GM23338 (cell line): ENCODE measurements at regions not wholly inside any gene's neighbourhood (a gene's known extent, or its start where the extent isn't known, plus 50 kb on each side); places are given as distances from the start of the nearest gene placed in this dataset.

ENCODE experiments used
- ATAC-seq: fragments of 200-7000 bp; cut with Tn5 transposase; 3 replicates; pipeline ENCODE4 v1.9.1; 2020
- DNase-seq: peaks from one replicate; pipeline ENCODE4 v3.0.0-alpha.2; 2015; ENCODE audit warnings: low spot score
- H2AFZ ChIP-seq: fragments of 200-600 bp; sonication (generic); 2 replicates; pipeline ENCODE4 v1.8.0; 2016; ENCODE audit warnings: antibody characterized with exemption, mild to moderate bottlenecking, moderate library complexity
- H3F3A ChIP-seq: fragments of 200-600 bp; sonication (generic); replicated peaks from 2 replicates; pipeline ENCODE4 v1.8.0; 2017; ENCODE audit warnings: antibody characterized with exemption, mixed run types, low read depth
- H3K27ac ChIP-seq: fragments of 200-600 bp; sonication (generic); 2 replicates; pipeline ENCODE4 v1.6.1; 2016; ENCODE audit warnings: low read depth
- H3K27me3 ChIP-seq: fragments of 200-600 bp; sonication (generic); 2 replicates; pipeline ENCODE4 v1.8.0; 2016; ENCODE audit warnings: mild to moderate bottlenecking, mixed run types, moderate library complexity; ENCODE audit not compliant: insufficient read depth
- H3K36me3 ChIP-seq: fragments of 200-600 bp; sonication (generic); 2 replicates; pipeline ENCODE4 v1.8.0; 2016; ENCODE audit warnings: mild to moderate bottlenecking; ENCODE audit not compliant: insufficient read depth
- H3K4me1 ChIP-seq: fragments of 200-600 bp; sonication (generic); 2 replicates; pipeline ENCODE4 v1.8.0; 2016; ENCODE audit warnings: mild to moderate bottlenecking, moderate library complexity; ENCODE audit not compliant: insufficient read depth
- H3K4me2 ChIP-seq: fragments of 200-600 bp; sonication (generic); 2 replicates; pipeline ENCODE4 v1.7.1; 2017; ENCODE audit warnings: mixed run types
- H3K4me3 ChIP-seq: fragments of 200-600 bp; sonication (generic); 2 replicates; pipeline ENCODE4 v1.6.1; 2016; ENCODE audit warnings: mixed run types
- H3K79me2 ChIP-seq: fragments of 200-600 bp; sonication (generic); replicated peaks from 2 replicates; pipeline ENCODE4 v1.8.0; 2017; ENCODE audit warnings: mild to moderate bottlenecking; ENCODE audit not compliant: insufficient read depth
- H3K9me2 ChIP-seq: fragments of 200-600 bp; sonication (generic); 2 replicates; pipeline ENCODE4 v1.8.0; 2017; ENCODE audit not compliant: insufficient read depth
- H4K20me1 ChIP-seq: fragments of 200-600 bp; sonication (generic); replicated peaks from 2 replicates; pipeline ENCODE4 v1.8.0; 2017; ENCODE audit warnings: mild to moderate bottlenecking; ENCODE audit not compliant: insufficient read depth
- H3K27ac Mint-ChIP-seq: 2 replicates; pipeline ENCODE4 v1.8.0; 2020; ENCODE audit warnings: inconsistent platforms, mild to moderate bottlenecking, moderate library complexity, mixed read lengths
- H3K27me3 Mint-ChIP-seq: 3 replicates; pipeline ENCODE4 v1.8.0; 2022; ENCODE audit warnings: low read depth, mild to moderate bottlenecking, moderate library complexity, mixed read lengths, inconsistent platforms; ENCODE audit not compliant: insufficient read depth, poor library complexity
- H3K36me3 Mint-ChIP-seq: 3 replicates; pipeline ENCODE4 v1.8.0; 2021; ENCODE audit warnings: low read depth, mild to moderate bottlenecking, inconsistent platforms, moderate library complexity, mixed read lengths
- H3K4me1 Mint-ChIP-seq: 3 replicates; pipeline ENCODE4 v1.8.0; 2020; ENCODE audit warnings: mild to moderate bottlenecking, inconsistent platforms, mixed read lengths
- H3K4me3 Mint-ChIP-seq: 3 replicates; pipeline ENCODE4 v1.8.0; 2021; ENCODE audit warnings: moderate library complexity, mild to moderate bottlenecking, inconsistent platforms, mixed read lengths
- H3K9me3 Mint-ChIP-seq: 3 replicates; pipeline ENCODE4 v1.8.0; 2020; ENCODE audit warnings: moderate library complexity, mild to moderate bottlenecking, inconsistent platforms, mixed read lengths
- CREB1 ChIP-seq: fragments of 250-450 bp; sonication (Bioruptor Pico); IDR thresholded peaks from 2 replicates; pipeline ENCODE4 v1.5.0; 2020; ENCODE audit warnings: low read depth, mild to moderate bottlenecking, moderate library complexity
- CTCF ChIP-seq, 2 experiments: fragments of 200-600 bp in 1 of 2; sonication (generic) in 1 of 2; conservative IDR thresholded peaks; 2 replicates each; pipeline versions ENCODE4 v1.5.1 to v1.6.1; 2016 to 2017; ENCODE audit warnings: antibody characterized with exemption in 2 of 2, low read depth in 2 of 2, mild to moderate bottlenecking in 2 of 2, moderate library complexity in 1 of 2
- ETS1 ChIP-seq: IDR thresholded peaks from 2 replicates; pipeline ENCODE4 v1.6.1; 2016; ENCODE audit warnings: antibody characterized with exemption
- EZH2 ChIP-seq: fragments of 200-600 bp; sonication (generic); IDR thresholded peaks from one replicate; pipeline ENCODE4 v1.8.0; 2017; ENCODE audit warnings: antibody characterized with exemption, mild to moderate bottlenecking, low read depth; ENCODE audit not compliant: unreplicated experiment
- EZH2phosphoT487 ChIP-seq: fragments of 200-600 bp; sonication (generic); IDR thresholded peaks from one replicate; pipeline ENCODE4 v1.8.1; 2018; ENCODE audit warnings: antibody characterized with exemption; ENCODE audit not compliant: unreplicated experiment
- JUNB ChIP-seq: IDR thresholded peaks from one replicate; pipeline ENCODE4 v1.6.1; 2016; ENCODE audit warnings: antibody characterized with exemption; ENCODE audit not compliant: unreplicated experiment
- NANOG ChIP-seq: IDR thresholded peaks from 2 replicates; pipeline ENCODE4 v1.6.1; 2016; ENCODE audit warnings: antibody characterized with exemption, borderline replicate concordance
- POLR2AphosphoS5 ChIP-seq: IDR thresholded peaks from 2 replicates; pipeline ENCODE4 v1.6.1; 2016; ENCODE audit warnings: antibody characterized with exemption, low read depth
- STAT1 ChIP-seq: IDR thresholded peaks from one replicate; pipeline ENCODE4 v1.6.1; 2016; ENCODE audit warnings: antibody characterized with exemption; ENCODE audit not compliant: unreplicated experiment
- ZNF114 ChIP-seq: fragments of 250-450 bp; sonication (Bioruptor Pico); IDR thresholded peaks from 2 replicates; pipeline ENCODE4 v1.5.0; 2020; ENCODE audit warnings: mild to moderate bottlenecking, moderate library complexity
- ZNF331 ChIP-seq: fragments of 250-450 bp; sonication (Bioruptor Pico); IDR thresholded peaks from 2 replicates; pipeline ENCODE4 v1.5.0; 2020; ENCODE audit warnings: low read depth, mild to moderate bottlenecking, moderate library complexity
- TF ChIP-seq, protein P1 (sequence below): IDR thresholded peaks from one replicate; pipeline ENCODE4 v1.6.1; 2018; ENCODE audit warnings: antibody characterized with exemption; ENCODE audit not compliant: unreplicated experiment
- TF ChIP-seq, protein P2 (sequence below): fragments of 250-450 bp; sonication (Bioruptor Pico); IDR thresholded peaks from 2 replicates; pipeline ENCODE4 v1.5.0; 2020; ENCODE audit warnings: mild to moderate bottlenecking, moderate library complexity

DNA sequence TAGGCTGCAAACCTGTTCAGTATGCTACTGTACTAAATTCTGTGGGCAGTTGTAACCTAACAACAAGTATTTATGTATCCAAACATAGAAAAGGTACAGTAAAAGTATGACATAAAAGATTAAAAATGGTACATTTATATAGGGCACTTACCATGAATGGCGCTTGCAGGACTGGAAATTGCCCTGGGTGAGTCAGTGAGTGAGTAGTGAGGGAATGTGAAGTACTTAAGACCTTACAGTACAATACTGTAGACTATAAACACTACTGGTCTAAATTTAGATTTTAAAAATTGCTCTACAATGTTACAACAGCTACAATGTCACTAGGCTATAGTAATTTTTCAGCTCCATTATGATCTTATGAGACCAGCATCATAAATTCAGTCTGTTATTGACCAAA is 146.0 kb upstream of the GNAI1 start:
- Mint-ChIP-seq H3K36me3 (no peaks in the 10 kb centered on the region), H3K4me3 (no peak overlapping the region), H3K9me3 (no peaks in the 10 kb centered on the region), H3K27ac (no peak overlapping the region), H3K4me1 (no peaks in the 10 kb centered on the region), H3K27me3 (no peaks in the 10 kb centered on the region)
- DNase-seq = no peak
- Histone ChIP-seq H3K79me2 (no peaks in the 10 kb centered on the region), H3K27me3 (no peaks in the 10 kb centered on the region), H3F3A (no peaks in the 10 kb centered on the region), H2AFZ (no peak overlapping the region), H3K36me3 (no peaks in the 10 kb centered on the region), H3K9me2 (no peaks in the 10 kb centered on the region), H3K4me2 (no peak overlapping the region), H3K4me3 (no peak overlapping the region), H4K20me1 (no peaks in the 10 kb centered on the region), H3K27ac (no peak overlapping the region), H3K4me1 (no peaks in the 10 kb centered on the region)
- TF ChIP-seq, protein P1, sequence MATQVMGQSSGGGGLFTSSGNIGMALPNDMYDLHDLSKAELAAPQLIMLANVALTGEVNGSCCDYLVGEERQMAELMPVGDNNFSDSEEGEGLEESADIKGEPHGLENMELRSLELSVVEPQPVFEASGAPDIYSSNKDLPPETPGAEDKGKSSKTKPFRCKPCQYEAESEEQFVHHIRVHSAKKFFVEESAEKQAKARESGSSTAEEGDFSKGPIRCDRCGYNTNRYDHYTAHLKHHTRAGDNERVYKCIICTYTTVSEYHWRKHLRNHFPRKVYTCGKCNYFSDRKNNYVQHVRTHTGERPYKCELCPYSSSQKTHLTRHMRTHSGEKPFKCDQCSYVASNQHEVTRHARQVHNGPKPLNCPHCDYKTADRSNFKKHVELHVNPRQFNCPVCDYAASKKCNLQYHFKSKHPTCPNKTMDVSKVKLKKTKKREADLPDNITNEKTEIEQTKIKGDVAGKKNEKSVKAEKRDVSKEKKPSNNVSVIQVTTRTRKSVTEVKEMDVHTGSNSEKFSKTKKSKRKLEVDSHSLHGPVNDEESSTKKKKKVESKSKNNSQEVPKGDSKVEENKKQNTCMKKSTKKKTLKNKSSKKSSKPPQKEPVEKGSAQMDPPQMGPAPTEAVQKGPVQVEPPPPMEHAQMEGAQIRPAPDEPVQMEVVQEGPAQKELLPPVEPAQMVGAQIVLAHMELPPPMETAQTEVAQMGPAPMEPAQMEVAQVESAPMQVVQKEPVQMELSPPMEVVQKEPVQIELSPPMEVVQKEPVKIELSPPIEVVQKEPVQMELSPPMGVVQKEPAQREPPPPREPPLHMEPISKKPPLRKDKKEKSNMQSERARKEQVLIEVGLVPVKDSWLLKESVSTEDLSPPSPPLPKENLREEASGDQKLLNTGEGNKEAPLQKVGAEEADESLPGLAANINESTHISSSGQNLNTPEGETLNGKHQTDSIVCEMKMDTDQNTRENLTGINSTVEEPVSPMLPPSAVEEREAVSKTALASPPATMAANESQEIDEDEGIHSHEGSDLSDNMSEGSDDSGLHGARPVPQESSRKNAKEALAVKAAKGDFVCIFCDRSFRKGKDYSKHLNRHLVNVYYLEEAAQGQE = no peak
- no peak for TF ChIP-seq POLR2AphosphoS5
- TF ChIP-seq ZNF114 (CRISPR knock-in tag) = no peak
- TF ChIP-seq EZH2phosphoT487 = no peak
- TF ChIP-seq, protein P2, sequence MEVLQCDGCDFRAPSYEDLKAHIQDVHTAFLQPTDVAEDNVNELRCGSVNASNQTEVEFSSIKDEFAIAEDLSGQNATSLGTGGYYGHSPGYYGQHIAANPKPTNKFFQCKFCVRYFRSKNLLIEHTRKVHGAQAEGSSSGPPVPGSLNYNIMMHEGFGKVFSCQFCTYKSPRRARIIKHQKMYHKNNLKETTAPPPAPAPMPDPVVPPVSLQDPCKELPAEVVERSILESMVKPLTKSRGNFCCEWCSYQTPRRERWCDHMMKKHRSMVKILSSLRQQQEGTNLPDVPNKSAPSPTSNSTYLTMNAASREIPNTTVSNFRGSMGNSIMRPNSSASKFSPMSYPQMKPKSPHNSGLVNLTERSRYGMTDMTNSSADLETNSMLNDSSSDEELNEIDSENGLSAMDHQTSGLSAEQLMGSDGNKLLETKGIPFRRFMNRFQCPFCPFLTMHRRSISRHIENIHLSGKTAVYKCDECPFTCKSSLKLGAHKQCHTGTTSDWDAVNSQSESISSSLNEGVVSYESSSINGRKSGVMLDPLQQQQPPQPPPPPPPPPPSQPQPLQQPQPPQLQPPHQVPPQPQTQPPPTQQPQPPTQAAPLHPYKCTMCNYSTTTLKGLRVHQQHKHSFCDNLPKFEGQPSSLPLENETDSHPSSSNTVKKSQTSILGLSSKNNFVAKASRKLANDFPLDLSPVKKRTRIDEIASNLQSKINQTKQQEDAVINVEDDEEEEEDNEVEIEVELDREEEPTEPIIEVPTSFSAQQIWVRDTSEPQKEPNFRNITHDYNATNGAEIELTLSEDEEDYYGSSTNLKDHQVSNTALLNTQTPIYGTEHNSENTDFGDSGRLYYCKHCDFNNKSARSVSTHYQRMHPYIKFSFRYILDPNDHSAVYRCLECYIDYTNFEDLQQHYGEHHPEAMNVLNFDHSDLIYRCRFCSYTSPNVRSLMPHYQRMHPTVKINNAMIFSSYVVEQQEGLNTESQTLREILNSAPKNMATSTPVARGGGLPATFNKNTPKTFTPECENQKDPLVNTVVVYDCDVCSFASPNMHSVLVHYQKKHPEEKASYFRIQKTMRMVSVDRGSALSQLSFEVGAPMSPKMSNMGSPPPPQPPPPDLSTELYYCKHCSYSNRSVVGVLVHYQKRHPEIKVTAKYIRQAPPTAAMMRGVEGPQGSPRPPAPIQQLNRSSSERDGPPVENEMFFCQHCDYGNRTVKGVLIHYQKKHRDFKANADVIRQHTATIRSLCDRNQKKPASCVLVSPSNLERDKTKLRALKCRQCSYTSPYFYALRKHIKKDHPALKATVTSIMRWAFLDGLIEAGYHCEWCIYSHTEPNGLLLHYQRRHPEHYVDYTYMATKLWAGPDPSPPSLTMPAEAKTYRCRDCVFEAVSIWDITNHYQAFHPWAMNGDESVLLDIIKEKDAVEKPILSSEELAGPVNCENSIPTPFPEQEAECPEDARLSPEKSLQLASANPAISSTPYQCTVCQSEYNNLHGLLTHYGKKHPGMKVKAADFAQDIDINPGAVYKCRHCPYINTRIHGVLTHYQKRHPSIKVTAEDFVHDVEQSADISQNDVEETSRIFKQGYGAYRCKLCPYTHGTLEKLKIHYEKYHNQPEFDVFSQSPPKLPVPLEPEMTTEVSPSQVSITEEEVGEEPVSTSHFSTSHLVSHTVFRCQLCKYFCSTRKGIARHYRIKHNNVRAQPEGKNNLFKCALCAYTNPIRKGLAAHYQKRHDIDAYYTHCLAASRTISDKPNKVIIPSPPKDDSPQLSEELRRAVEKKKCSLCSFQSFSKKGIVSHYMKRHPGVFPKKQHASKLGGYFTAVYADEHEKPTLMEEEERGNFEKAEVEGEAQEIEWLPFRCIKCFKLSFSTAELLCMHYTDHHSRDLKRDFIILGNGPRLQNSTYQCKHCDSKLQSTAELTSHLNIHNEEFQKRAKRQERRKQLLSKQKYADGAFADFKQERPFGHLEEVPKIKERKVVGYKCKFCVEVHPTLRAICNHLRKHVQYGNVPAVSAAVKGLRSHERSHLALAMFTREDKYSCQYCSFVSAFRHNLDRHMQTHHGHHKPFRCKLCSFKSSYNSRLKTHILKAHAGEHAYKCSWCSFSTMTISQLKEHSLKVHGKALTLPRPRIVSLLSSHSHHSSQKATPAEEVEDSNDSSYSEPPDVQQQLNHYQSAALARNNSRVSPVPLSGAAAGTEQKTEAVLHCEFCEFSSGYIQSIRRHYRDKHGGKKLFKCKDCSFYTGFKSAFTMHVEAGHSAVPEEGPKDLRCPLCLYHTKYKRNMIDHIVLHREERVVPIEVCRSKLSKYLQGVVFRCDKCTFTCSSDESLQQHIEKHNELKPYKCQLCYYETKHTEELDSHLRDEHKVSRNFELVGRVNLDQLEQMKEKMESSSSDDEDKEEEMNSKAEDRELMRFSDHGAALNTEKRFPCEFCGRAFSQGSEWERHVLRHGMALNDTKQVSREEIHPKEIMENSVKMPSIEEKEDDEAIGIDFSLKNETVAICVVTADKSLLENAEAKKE (CRISPR knock-in tag) = no peak
- TF ChIP-seq CREB1 = no peak
- TF ChIP-seq JUNB = no peak
- TF ChIP-seq ZNF331 (CRISPR knock-in tag) = no peak
- TF ChIP-seq STAT1 = no peak
- no peak for TF ChIP-seq EZH2
- no peak for TF ChIP-seq NANOG
- TF ChIP-seq CTCF (conservative IDR thresholded peaks at IDR 0.05; ENCODE audit: low read depth in 2 of 2) = no peak
- no peak for TF ChIP-seq ETS1
- no peak for ATAC-seq
